Liver (tissue), 8 donors: ENCODE measurements at regions not wholly inside any gene's neighbourhood (a gene's known extent, or its start where the extent isn't known, plus 50 kb on each side); places are given as distances from the start of the nearest gene placed in this dataset.

ENCODE experiments used
- DNase-seq: peaks from one replicate; pipeline ENCODE4 v3.0.0-alpha.2; 2017; ENCODE audit warnings: low spot score
- H3K27ac ChIP-seq, 2 donors: one replicate each; pipeline ENCODE4 v1.7.0; 2013; ENCODE audit warnings: inconsistent platforms in 2 of 2, low read length in 2 of 2, control low read depth in 1 of 2, low read depth in 1 of 2, mild to moderate bottlenecking in 1 of 2
- H3K27me3 ChIP-seq, 4 donors: one replicate each; pipeline versions ENCODE4 v1.6.1 to v1.7.0; 2013; ENCODE audit warnings: low read length in 3 of 4, inconsistent platforms in 1 of 4, mild to moderate bottlenecking in 1 of 4, moderate library complexity in 1 of 4; ENCODE audit not compliant: control insufficient read depth in 4 of 4, insufficient read depth in 4 of 4
- H3K36me3 ChIP-seq, 4 donors: one replicate each; pipeline versions ENCODE4 v1.6.1 to v1.7.0; 2013; ENCODE audit warnings: low read length in 3 of 4, mild to moderate bottlenecking in 3 of 4, low read depth in 1 of 4, moderate library complexity in 1 of 4; ENCODE audit not compliant: control insufficient read depth in 4 of 4, insufficient read depth in 3 of 4
- H3K4me1 ChIP-seq, 4 donors: one replicate each; pipeline versions ENCODE4 v1.6.1 to v1.7.0; 2013; ENCODE audit warnings: low read length in 3 of 4, mild to moderate bottlenecking in 3 of 4, moderate library complexity in 1 of 4; ENCODE audit not compliant: control insufficient read depth in 4 of 4, insufficient read depth in 4 of 4
- H3K4me3 ChIP-seq, 3 donors: one replicate each; pipeline versions ENCODE4 v1.6.1 to v1.7.0; 2013; ENCODE audit warnings: low read length in 3 of 3, control low read depth in 1 of 3, low read depth in 1 of 3, mild to moderate bottlenecking in 1 of 3
- H3K9ac ChIP-seq, 2 donors: one replicate each; pipeline ENCODE4 v1.7.0; 2013; ENCODE audit warnings: low read length in 2 of 2, mild to moderate bottlenecking in 2 of 2, moderate library complexity in 2 of 2, control low read depth in 1 of 2, low read depth in 1 of 2
- H3K9me3 ChIP-seq, 4 donors: one replicate each; pipeline versions ENCODE4 v1.6.1 to v1.7.0; 2013; ENCODE audit warnings: low read length in 3 of 4; ENCODE audit not compliant: control insufficient read depth in 4 of 4
- EGR1 ChIP-seq, 2 donors: IDR thresholded peaks; 2 replicates each; pipeline ENCODE4 v1.6.1; 2016 to 2018; ENCODE audit warnings: antibody characterized with exemption in 2 of 2, low read depth in 2 of 2
- FOXA1 ChIP-seq: IDR thresholded peaks from 2 replicates; pipeline ENCODE4 v1.6.1; 2016; ENCODE audit warnings: antibody characterized with exemption
- FOXA2 ChIP-seq: IDR thresholded peaks from 2 replicates; pipeline ENCODE4 v1.6.1; 2016; ENCODE audit warnings: antibody characterized with exemption
- GABPA ChIP-seq, 2 donors: IDR thresholded peaks in 1 of 2; conservative IDR thresholded peaks in 1 of 2; 2 replicates each; pipeline ENCODE4 v1.6.1; 2016; ENCODE audit warnings: antibody characterized with exemption in 2 of 2, mild to moderate bottlenecking in 1 of 2, moderate library complexity in 1 of 2
- HNF4A ChIP-seq, 2 donors: conservative IDR thresholded peaks; 2 replicates each; pipeline ENCODE4 v1.6.1; 2016; ENCODE audit warnings: antibody characterized with exemption in 2 of 2, mild to moderate bottlenecking in 2 of 2
- HNF4G ChIP-seq: IDR thresholded peaks from 2 replicates; pipeline ENCODE4 v1.6.1; 2016; ENCODE audit warnings: antibody characterized with exemption
- JUND ChIP-seq, 2 donors: IDR thresholded peaks; 2 replicates each; pipeline ENCODE4 v1.6.1; 2016; ENCODE audit warnings: antibody characterized with exemption in 2 of 2
- NR2F2 ChIP-seq: IDR thresholded peaks from 2 replicates; pipeline ENCODE4 v1.6.1; 2016; ENCODE audit warnings: antibody characterized with exemption
- RAD21 ChIP-seq, 2 donors: IDR thresholded peaks; 2 replicates each; pipeline ENCODE4 v1.6.1; 2016; ENCODE audit warnings: antibody characterized with exemption in 2 of 2, mild to moderate bottlenecking in 2 of 2
- RXRA ChIP-seq, 2 donors: IDR thresholded peaks; 2 replicates each; pipeline ENCODE4 v1.6.1; 2017 to 2018; ENCODE audit warnings: antibody characterized with exemption in 2 of 2, mild to moderate bottlenecking in 1 of 2
- SP1 ChIP-seq: IDR thresholded peaks from 2 replicates; pipeline ENCODE4 v1.6.1; 2018; ENCODE audit warnings: antibody characterized with exemption, mild to moderate bottlenecking
- TAF1 ChIP-seq: conservative IDR thresholded peaks from 2 replicates; pipeline ENCODE4 v1.6.1; 2016; ENCODE audit warnings: antibody characterized with exemption, mild to moderate bottlenecking
- YY1 ChIP-seq: IDR thresholded peaks from 2 replicates; pipeline ENCODE4 v1.6.1; 2016; ENCODE audit warnings: antibody characterized with exemption, mild to moderate bottlenecking
- WGBS: extraction: QIAGEN DNeasy Blood & Tissue Kit; methylation state at CpG from one replicate; pipeline ENCODE4 v1.1.7; 2013; 5-methylcytosine and 5-hydroxymethylcytosine counted together
- TF ChIP-seq, protein P1 (sequence below): IDR thresholded peaks from 2 replicates; pipeline ENCODE4 v1.6.1; 2016; ENCODE audit warnings: antibody characterized with exemption
- TF ChIP-seq, protein P2 (sequence below): IDR thresholded peaks from 2 replicates; pipeline ENCODE4 v1.6.1; 2016; ENCODE audit warnings: antibody characterized with exemption
- TF ChIP-seq, protein P3 (sequence below): fragments of 150-350 bp; IDR thresholded peaks from 2 replicates; pipeline ENCODE4 v1.5.1; 2017; ENCODE audit warnings: improper control_type of control experiment, low read depth, low read length; ENCODE audit not compliant: missing input control
- TF ChIP-seq, protein P4 (sequence below): IDR thresholded peaks from 2 replicates; pipeline ENCODE4 v1.6.1; 2016; ENCODE audit warnings: antibody characterized with exemption, mild to moderate bottlenecking
- TF ChIP-seq, protein P5 (sequence below): IDR thresholded peaks from 2 replicates; pipeline ENCODE4 v1.6.1; 2016; ENCODE audit warnings: antibody characterized with exemption
- donor health status: healthy.
- donor health status: healthy.
- donor health status: healthy.
- donor health status: healthy.
- donor health status: healthy.

DNA sequence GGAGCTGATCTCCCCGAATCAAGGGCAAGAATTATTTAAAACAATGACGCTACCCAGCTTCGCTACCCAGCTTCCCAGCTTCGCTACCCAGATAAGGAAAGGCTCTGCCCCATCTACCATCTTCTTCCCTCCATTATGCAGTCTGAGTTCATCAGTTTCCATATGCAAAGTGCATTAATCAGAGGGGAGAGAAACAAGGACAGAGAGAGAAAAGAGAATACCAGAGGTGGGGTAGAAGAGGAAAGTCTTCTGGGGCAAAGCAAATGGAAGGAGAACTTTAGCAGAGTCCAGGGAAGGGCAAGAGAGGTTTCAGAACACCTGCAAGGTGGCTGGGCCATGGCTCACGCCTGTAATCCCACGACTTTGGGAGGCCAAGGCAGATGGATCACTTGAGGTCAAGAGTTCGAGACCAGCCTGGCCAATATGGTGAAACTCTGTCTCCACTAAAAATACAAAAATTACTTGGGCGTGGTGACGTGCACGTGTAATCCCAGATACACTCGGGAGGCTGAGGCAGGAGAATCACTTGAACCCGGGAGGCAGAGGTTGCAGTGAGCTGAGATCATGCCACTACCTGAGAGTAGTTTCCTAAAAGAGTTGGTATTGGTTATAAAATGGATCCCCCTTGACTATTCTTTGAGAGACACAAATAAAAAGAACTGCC lies 70.4 kb upstream of the SPATA12 start:
- no peaks in the 10 kb centered on the region for H3K4me1 ChIP-seq
- no peak for TF ChIP-seq JUND (IDR thresholded peaks at IDR 0.05)
- no peak for TF ChIP-seq FOXA2
- TF ChIP-seq, protein P1, sequence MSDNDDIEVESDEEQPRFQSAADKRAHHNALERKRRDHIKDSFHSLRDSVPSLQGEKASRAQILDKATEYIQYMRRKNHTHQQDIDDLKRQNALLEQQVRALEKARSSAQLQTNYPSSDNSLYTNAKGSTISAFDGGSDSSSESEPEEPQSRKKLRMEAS: no peak
- TF ChIP-seq, protein P2, sequence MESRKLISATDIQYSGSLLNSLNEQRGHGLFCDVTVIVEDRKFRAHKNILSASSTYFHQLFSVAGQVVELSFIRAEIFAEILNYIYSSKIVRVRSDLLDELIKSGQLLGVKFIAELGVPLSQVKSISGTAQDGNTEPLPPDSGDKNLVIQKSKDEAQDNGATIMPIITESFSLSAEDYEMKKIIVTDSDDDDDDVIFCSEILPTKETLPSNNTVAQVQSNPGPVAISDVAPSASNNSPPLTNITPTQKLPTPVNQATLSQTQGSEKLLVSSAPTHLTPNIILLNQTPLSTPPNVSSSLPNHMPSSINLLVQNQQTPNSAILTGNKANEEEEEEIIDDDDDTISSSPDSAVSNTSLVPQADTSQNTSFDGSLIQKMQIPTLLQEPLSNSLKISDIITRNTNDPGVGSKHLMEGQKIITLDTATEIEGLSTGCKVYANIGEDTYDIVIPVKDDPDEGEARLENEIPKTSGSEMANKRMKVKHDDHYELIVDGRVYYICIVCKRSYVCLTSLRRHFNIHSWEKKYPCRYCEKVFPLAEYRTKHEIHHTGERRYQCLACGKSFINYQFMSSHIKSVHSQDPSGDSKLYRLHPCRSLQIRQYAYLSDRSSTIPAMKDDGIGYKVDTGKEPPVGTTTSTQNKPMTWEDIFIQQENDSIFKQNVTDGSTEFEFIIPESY: no peak
- TF ChIP-seq NR2F2: no peak
- TF ChIP-seq HNF4G: no peak
- no peak for TF ChIP-seq GABPA (IDR thresholded peaks at IDR 0.05 in 1 of 2, conservative IDR thresholded peaks at IDR 0.05 in 1 of 2)
- no peak for TF ChIP-seq RAD21 (IDR thresholded peaks at IDR 0.05)
- TF ChIP-seq HNF4A (conservative IDR thresholded peaks at IDR 0.05): no peak
- TF ChIP-seq, protein P3, sequence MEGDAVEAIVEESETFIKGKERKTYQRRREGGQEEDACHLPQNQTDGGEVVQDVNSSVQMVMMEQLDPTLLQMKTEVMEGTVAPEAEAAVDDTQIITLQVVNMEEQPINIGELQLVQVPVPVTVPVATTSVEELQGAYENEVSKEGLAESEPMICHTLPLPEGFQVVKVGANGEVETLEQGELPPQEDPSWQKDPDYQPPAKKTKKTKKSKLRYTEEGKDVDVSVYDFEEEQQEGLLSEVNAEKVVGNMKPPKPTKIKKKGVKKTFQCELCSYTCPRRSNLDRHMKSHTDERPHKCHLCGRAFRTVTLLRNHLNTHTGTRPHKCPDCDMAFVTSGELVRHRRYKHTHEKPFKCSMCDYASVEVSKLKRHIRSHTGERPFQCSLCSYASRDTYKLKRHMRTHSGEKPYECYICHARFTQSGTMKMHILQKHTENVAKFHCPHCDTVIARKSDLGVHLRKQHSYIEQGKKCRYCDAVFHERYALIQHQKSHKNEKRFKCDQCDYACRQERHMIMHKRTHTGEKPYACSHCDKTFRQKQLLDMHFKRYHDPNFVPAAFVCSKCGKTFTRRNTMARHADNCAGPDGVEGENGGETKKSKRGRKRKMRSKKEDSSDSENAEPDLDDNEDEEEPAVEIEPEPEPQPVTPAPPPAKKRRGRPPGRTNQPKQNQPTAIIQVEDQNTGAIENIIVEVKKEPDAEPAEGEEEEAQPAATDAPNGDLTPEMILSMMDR: no peak
- no peaks in the 10 kb centered on the region for H3K36me3 ChIP-seq

DNA sequence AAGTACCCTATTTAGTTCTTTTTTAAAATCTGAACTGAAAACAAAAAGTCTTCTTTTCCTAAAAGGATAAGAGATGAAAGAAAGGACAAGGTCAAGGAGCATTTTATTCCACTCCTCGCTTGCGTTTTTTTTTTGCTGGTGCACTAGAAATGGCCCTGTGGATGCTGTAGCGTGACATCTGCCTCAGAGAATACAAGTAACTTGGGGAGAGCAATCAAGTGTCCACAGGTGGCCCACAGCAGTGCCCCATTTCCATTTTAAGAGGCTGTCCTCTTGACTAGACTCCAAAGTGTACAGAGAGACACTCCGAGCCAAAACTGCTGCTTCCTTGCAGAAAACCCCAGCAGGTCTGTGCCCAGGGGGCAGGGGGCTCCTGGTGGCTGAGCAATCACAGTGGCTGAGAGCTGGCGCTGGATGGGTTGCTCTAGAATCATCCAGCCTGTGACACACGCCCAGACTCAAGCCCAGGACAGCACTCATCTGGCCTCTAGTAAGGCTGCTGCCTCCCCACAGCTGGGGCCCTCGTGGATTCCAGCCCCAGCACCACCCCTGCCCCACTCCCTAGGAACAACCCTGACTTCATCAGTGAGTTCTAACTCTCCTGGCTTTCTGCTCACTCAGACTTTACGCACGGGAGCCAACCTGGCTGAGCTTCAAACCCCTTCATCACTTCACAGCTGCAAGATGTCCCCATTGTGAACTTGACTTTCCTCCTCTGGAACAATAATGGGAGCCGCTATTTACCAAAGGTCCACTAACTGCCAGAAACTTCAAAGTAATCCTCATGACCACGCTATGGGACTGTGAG lies 71.1 kb upstream of the SPATA12 start:
- WGBS: 55% methylated on average over 11 of the region's 11 CpGs
- Histone ChIP-seq H3K4me3 (no peak overlapping the region), H3K27me3 (peaks cover 0 to 4% (median 0%) of the 10 kb centered on the region in 4 donors), H3K9ac (no peak overlapping the region), H3K36me3 (no peaks in the 10 kb centered on the region), H3K9me3 (no peaks in the 10 kb centered on the region), H3K27ac (no peak overlapping the region), H3K4me1 (no peaks in the 10 kb centered on the region)
- DNase-seq: no peak
- TF ChIP-seq, protein P4, sequence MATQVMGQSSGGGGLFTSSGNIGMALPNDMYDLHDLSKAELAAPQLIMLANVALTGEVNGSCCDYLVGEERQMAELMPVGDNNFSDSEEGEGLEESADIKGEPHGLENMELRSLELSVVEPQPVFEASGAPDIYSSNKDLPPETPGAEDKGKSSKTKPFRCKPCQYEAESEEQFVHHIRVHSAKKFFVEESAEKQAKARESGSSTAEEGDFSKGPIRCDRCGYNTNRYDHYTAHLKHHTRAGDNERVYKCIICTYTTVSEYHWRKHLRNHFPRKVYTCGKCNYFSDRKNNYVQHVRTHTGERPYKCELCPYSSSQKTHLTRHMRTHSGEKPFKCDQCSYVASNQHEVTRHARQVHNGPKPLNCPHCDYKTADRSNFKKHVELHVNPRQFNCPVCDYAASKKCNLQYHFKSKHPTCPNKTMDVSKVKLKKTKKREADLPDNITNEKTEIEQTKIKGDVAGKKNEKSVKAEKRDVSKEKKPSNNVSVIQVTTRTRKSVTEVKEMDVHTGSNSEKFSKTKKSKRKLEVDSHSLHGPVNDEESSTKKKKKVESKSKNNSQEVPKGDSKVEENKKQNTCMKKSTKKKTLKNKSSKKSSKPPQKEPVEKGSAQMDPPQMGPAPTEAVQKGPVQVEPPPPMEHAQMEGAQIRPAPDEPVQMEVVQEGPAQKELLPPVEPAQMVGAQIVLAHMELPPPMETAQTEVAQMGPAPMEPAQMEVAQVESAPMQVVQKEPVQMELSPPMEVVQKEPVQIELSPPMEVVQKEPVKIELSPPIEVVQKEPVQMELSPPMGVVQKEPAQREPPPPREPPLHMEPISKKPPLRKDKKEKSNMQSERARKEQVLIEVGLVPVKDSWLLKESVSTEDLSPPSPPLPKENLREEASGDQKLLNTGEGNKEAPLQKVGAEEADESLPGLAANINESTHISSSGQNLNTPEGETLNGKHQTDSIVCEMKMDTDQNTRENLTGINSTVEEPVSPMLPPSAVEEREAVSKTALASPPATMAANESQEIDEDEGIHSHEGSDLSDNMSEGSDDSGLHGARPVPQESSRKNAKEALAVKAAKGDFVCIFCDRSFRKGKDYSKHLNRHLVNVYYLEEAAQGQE: no peak
- TF ChIP-seq YY1 (no peak), GABPA (IDR thresholded peaks at IDR 0.05 in 1 of 2, conservative IDR thresholded peaks at IDR 0.05 in 1 of 2) (no peak), FOXA2 (no peak), RAD21 (IDR thresholded peaks at IDR 0.05) (no peak), HNF4G (no peak), HNF4A (conservative IDR thresholded peaks at IDR 0.05) (no peak), FOXA1 (no peak), TAF1 (no peak), EGR1 (IDR thresholded peaks at IDR 0.05; ENCODE audit: low read depth in 2 of 2) (no peak), RXRA (IDR thresholded peaks at IDR 0.05) (no peak), SP1 (no peak), NR2F2 (no peak), JUND (IDR thresholded peaks at IDR 0.05) (no peak)
- TF ChIP-seq, protein P5, sequence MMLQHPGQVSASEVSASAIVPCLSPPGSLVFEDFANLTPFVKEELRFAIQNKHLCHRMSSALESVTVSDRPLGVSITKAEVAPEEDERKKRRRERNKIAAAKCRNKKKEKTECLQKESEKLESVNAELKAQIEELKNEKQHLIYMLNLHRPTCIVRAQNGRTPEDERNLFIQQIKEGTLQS: no peak
- TF ChIP-seq, protein P1: no peak
- TF ChIP-seq, protein P2: no peak

More for the DNA sequence above, 70.4 kb upstream of the SPATA12 start:
- Histone ChIP-seq H3K27me3 (peaks cover 0 to 4% (median 0%) of the 10 kb centered on the region in 4 donors), H3K9me3 (no peaks in the 10 kb centered on the region), H3K4me3 (no peak overlapping the region), H3K27ac (no peak overlapping the region), H3K9ac (no peak overlapping the region)
- no peak for DNase-seq
- WGBS: 73% methylated on average over 12 of the region's 12 CpGs
